BLaER1 (cell line): ENCODE measurements at regions not wholly inside any gene's neighbourhood (a gene's known extent, or its start where the extent isn't known, plus 50 kb on each side); places are given as distances from the start of the nearest gene placed in this dataset.

ENCODE experiments used
- H3K27ac ChIP-seq: shearing (Covaris generic); formaldehyde crosslinking; 2 replicates; pipeline ENCODE4 v1.8.1; 2022
- H3K27me3 ChIP-seq: shearing (Covaris generic); formaldehyde crosslinking; 2 replicates; pipeline ENCODE4 v1.8.1; 2022
- H3K36me3 ChIP-seq: shearing (Covaris generic); formaldehyde crosslinking; 2 replicates; pipeline ENCODE4 v1.8.1; 2022
- H3K4me1 ChIP-seq: shearing (Covaris generic); formaldehyde crosslinking; 2 replicates; pipeline ENCODE4 v1.8.1; 2022
- H3K4me2 ChIP-seq: shearing (Covaris generic); formaldehyde crosslinking; 2 replicates; pipeline ENCODE4 v1.8.1; 2022
- H3K4me3 ChIP-seq: shearing (Covaris generic); formaldehyde crosslinking; 2 replicates; pipeline ENCODE4 v1.8.1; 2022
- H3K9ac ChIP-seq: shearing (Covaris generic); formaldehyde crosslinking; 2 replicates; pipeline ENCODE4 v1.8.1; 2022
- H3K9me3 ChIP-seq: shearing (Covaris generic); formaldehyde crosslinking; 2 replicates; pipeline ENCODE4 v1.8.1; 2022
- H4K20me1 ChIP-seq: shearing (Covaris generic); formaldehyde crosslinking; 2 replicates; pipeline ENCODE4 v1.8.1; 2022
- Cebpa-rat ChIP-seq: shearing (Covaris generic); IDR thresholded peaks from 2 replicates; pipeline ENCODE4 v1.8.1; 2022

- Histone ChIP-seq H3K9ac (no peak overlapping the region), H4K20me1 (no peaks in the 10 kb centered on the region), H3K36me3 (no peaks in the 10 kb centered on the region), H3K4me2 (no peak overlapping the region), H3K27ac (no peak overlapping the region), H3K27me3 (no peaks in the 10 kb centered on the region), H3K4me3 (no peak overlapping the region), H3K9me3 (peaks cover 7% of the 10 kb centered on the region), H3K4me1 (0 out of 2 replicates have a peak, but pooled peaks cover under 1% of the 10 kb centered on the region)
- TF ChIP-seq Cebpa-rat: no peak
Observed at GRCh38 chr10:124318811-124319210, 99.9 kb downstream of the OAT start.

DNA sequence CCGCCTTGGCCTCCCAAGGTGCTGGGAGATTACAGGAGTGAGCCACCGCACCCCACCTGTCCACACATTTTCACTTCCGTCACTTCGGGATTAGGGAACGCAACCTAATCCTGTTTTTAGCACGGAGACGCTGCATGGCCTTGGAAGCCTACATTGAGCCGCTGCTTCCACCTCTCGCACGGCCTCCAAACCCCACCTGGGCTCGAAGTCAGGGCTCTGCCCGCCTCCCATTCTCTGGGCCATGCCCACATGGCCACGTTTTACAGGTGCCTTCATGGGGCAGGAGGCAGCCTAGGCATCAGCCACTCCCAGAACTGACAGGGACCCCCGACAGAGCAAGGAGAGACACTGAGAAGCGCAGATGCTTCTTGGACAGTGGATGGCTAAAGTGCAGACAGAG is 100.6 kb downstream of the OAT start:
- no peaks in the 10 kb centered on the region for H3K4me1 ChIP-seq
- H3K9ac ChIP-seq: no peak overlapping the region
- H4K20me1 ChIP-seq: no peaks in the 10 kb centered on the region
- TF ChIP-seq Cebpa-rat: no peak
- H3K4me3 ChIP-seq: no peak overlapping the region
- no peak overlapping the region for H3K4me2 ChIP-seq
- H3K27ac ChIP-seq: no peak overlapping the region
- peaks cover 7% of the 10 kb centered on the region for H3K9me3 ChIP-seq
- no peaks in the 10 kb centered on the region for H3K27me3 ChIP-seq
- H3K36me3 ChIP-seq: no peaks in the 10 kb centered on the region

GRCh38 chr10:124316326-124316725 is 102.4 kb downstream of the OAT start:
- Histone ChIP-seq H3K4me3 (no peak overlapping the region), H4K20me1 (no peaks in the 10 kb centered on the region), H3K9me3 (peaks cover 7% of the 10 kb centered on the region), H3K27me3 (no peaks in the 10 kb centered on the region), H3K9ac (no peak overlapping the region), H3K4me2 (no peak overlapping the region), H3K4me1 (no peaks in the 10 kb centered on the region), H3K27ac (no peak overlapping the region), H3K36me3 (no peaks in the 10 kb centered on the region)
- TF ChIP-seq Cebpa-rat: no peak

- H3K27me3 ChIP-seq: no peaks in the 10 kb centered on the region
- H3K4me1 ChIP-seq: no peaks in the 10 kb centered on the region
- H3K4me2 ChIP-seq: no peak overlapping the region
- no peak overlapping the region for H3K9ac ChIP-seq
- no peak overlapping the region for H3K4me3 ChIP-seq
- no peaks in the 10 kb centered on the region for H3K36me3 ChIP-seq
- no peak overlapping the region for H3K27ac ChIP-seq
- no peaks in the 10 kb centered on the region for H4K20me1 ChIP-seq
- TF ChIP-seq Cebpa-rat: no peak
- H3K9me3 ChIP-seq: peaks cover 7% of the 10 kb centered on the region
Observed at GRCh38 chr10:124315591-124316270, 103.0 kb downstream of the OAT start.

GRCh38 chr10:124313374-124313773 is 105.3 kb downstream of the OAT start:
- Histone ChIP-seq H3K27me3 (no peaks in the 10 kb centered on the region), H3K4me2 (no peak overlapping the region), H3K9me3 (peaks cover 7% of the 10 kb centered on the region), H4K20me1 (no peaks in the 10 kb centered on the region), H3K36me3 (no peaks in the 10 kb centered on the region), H3K4me3 (no peak overlapping the region), H3K27ac (no peak overlapping the region), H3K4me1 (no peaks in the 10 kb centered on the region), H3K9ac (no peak overlapping the region)
- TF ChIP-seq Cebpa-rat: no peak

DNA sequence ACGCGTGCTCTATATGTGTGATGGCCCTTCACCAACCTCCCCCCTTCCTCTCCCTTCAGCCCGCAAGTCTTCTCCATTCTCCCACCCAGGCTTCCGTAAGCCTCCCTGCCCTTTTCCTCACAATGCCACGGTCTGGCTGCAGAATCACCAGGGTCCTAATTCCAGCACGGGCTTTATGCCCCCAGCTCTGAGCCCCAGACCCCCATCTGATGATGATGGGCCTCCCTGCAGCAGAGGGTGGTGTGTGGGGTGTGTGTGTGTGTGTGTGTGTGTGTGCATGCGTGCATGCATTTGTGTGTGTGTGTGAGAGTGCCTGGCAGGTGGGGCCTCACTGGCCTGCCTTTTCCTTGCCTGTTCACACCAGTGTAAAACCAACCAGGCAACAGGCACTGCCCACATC is 109.9 kb downstream of the OAT start:
- H3K27me3 ChIP-seq: no peaks in the 10 kb centered on the region
- H3K4me2 ChIP-seq: no peak overlapping the region
- H3K9me3 ChIP-seq: no peaks in the 10 kb centered on the region
- H3K4me3 ChIP-seq: no peak overlapping the region
- no peak overlapping the region for H3K27ac ChIP-seq
- no peak for TF ChIP-seq Cebpa-rat
- H4K20me1 ChIP-seq: no peaks in the 10 kb centered on the region
- H3K9ac ChIP-seq: no peak overlapping the region
- H3K36me3 ChIP-seq: no peaks in the 10 kb centered on the region
- H3K4me1 ChIP-seq: no peaks in the 10 kb centered on the region

DNA sequence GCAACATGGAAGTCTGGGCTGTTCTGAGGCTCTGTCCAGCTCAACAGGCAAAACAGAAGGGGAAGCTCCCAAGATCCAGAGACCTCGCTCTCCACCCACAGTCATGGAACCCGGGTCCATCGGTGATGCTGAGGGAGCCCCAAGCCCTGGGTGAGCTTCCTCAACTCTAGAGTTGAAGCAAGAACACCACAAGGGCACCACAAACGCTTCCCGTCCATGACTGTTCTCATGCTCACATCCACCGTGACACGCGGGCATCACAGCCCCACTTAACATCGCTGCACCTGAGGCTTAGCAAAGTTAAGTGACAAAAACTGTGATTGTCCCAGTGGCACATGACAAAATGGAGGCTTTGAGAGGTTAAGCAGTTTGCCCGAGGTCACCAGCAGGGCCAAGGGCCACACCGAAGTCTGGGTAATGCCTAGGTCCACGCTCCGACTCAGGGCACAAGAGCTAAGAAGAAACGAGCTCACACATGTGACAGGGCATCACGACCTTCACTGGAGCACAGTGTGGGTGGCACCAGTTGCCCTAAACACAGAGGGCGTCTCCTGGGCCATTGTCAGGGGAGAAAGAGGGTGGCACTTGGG is 110.6 kb downstream of the OAT start:
- no peaks in the 10 kb centered on the region for H4K20me1 ChIP-seq
- no peak overlapping the region for H3K4me3 ChIP-seq
- H3K27me3 ChIP-seq: no peaks in the 10 kb centered on the region
- H3K9me3 ChIP-seq: no peaks in the 10 kb centered on the region
- no peaks in the 10 kb centered on the region for H3K4me1 ChIP-seq
- no peak overlapping the region for H3K9ac ChIP-seq
- TF ChIP-seq Cebpa-rat: no peak
- no peak overlapping the region for H3K27ac ChIP-seq
- no peaks in the 10 kb centered on the region for H3K36me3 ChIP-seq
- no peak overlapping the region for H3K4me2 ChIP-seq

DNA sequence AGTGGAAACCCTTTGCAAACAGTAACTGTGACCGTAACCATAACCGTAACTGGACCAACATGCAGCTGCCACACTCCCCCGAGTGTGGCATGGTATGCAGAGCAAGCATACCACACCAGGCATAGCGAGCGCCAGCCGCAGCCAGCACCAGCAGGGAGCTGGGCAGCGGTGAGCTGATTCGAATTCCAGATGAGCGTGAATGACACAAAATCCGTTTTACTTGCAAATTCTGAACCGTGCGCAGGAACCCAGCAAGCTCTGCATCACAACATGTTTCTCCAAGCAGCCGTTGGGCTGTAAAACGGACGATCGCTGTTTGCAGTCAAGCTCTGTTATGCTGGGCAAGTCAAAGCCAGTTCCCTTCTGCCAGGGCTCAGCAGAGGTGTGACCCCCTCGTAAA is 111.1 kb downstream of the OAT start:
- no peak overlapping the region for H3K4me2 ChIP-seq
- H3K27me3 ChIP-seq: no peaks in the 10 kb centered on the region
- H3K9ac ChIP-seq: no peak overlapping the region
- no peaks in the 10 kb centered on the region for H4K20me1 ChIP-seq
- no peak for TF ChIP-seq Cebpa-rat
- H3K36me3 ChIP-seq: no peaks in the 10 kb centered on the region
- no peaks in the 10 kb centered on the region for H3K9me3 ChIP-seq
- H3K4me3 ChIP-seq: no peak overlapping the region
- H3K27ac ChIP-seq: no peak overlapping the region
- H3K4me1 ChIP-seq: no peaks in the 10 kb centered on the region

DNA sequence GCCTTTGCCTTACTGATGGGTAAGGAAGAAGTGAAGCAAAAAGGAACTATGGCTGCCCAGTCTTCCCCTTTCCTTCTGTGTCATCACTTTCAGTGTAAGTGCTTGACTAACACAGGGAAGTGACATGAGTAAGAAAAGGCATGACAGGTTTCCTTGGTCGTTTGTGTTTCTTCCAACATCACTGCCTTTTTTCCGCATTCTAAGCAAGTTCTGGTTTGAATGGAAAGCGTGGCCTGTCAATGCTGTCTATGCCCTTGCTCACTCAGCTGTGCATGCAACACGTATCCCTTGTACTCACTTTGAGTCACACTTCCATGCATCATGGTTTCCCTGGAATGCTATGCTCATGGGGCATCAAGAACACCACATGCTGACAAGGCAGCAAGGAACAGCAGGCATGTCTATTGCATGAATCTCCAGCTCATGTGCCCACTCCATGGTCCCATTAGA is 111.8 kb downstream of the OAT start:
- Histone ChIP-seq H3K36me3 (no peaks in the 10 kb centered on the region), H3K9ac (no peak overlapping the region), H3K4me3 (no peak overlapping the region), H3K4me2 (no peak overlapping the region), H3K4me1 (no peaks in the 10 kb centered on the region), H3K27ac (no peak overlapping the region), H3K27me3 (no peaks in the 10 kb centered on the region), H3K9me3 (peaks cover 4% of the 10 kb centered on the region), H4K20me1 (no peaks in the 10 kb centered on the region)
- no peak for TF ChIP-seq Cebpa-rat

- no peak for TF ChIP-seq Cebpa-rat
- Histone ChIP-seq H3K4me1 (no peaks in the 10 kb centered on the region), H3K4me2 (no peak overlapping the region), H3K36me3 (no peaks in the 10 kb centered on the region), H4K20me1 (no peaks in the 10 kb centered on the region), H3K9me3 (peaks cover 8% of the 10 kb centered on the region), H3K4me3 (no peak overlapping the region), H3K27ac (no peak overlapping the region), H3K27me3 (no peaks in the 10 kb centered on the region), H3K9ac (no peak overlapping the region)
Observed at GRCh38 chr10:124306520-124306919, 112.2 kb downstream of the OAT start.
